GM12875 (cell line): ENCODE measurements at regions not wholly inside any gene's neighbourhood (a gene's known extent, or its start where the extent isn't known, plus 50 kb on each side); places are given as distances from the start of the nearest gene placed in this dataset.

Source experiments
- H3K4me3 ChIP-seq: one replicate; pipeline ENCODE4 v1.5.1; 2011; ENCODE audit warnings: low read depth, low read length, control low read depth
- TF ChIP-seq, protein P1 (sequence below): IDR thresholded peaks from 2 replicates; pipeline ENCODE4 v1.5.1; 2011; ENCODE audit warnings: low read depth, mild to moderate bottlenecking, control low read depth, inconsistent platforms, low read length, moderate library complexity, borderline replicate concordance; ENCODE audit not compliant: insufficient read depth

DNA sequence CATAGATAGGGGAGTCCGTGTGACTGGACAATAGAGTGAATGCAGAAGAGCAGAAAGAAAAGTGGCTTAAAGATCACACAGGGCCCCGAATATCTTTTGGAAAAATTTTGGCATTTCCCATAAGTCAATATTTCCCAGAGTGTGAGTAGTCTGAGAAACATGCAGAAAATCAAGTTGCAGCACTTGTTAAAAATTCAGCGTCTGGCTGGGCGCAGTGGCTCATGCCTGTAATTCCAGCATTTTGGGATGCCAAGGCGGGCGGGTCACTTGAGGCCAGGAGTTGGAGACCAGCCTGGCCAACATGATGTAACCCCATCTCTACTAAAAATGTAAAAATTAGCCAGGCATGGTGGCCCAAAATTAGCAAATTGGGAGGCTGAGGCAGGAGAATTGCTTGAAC is 227.0 kb downstream of the DRD1 start:
- no peak overlapping the region for H3K4me3 ChIP-seq
- TF ChIP-seq, protein P1, sequence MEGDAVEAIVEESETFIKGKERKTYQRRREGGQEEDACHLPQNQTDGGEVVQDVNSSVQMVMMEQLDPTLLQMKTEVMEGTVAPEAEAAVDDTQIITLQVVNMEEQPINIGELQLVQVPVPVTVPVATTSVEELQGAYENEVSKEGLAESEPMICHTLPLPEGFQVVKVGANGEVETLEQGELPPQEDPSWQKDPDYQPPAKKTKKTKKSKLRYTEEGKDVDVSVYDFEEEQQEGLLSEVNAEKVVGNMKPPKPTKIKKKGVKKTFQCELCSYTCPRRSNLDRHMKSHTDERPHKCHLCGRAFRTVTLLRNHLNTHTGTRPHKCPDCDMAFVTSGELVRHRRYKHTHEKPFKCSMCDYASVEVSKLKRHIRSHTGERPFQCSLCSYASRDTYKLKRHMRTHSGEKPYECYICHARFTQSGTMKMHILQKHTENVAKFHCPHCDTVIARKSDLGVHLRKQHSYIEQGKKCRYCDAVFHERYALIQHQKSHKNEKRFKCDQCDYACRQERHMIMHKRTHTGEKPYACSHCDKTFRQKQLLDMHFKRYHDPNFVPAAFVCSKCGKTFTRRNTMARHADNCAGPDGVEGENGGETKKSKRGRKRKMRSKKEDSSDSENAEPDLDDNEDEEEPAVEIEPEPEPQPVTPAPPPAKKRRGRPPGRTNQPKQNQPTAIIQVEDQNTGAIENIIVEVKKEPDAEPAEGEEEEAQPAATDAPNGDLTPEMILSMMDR: no peak

DNA sequence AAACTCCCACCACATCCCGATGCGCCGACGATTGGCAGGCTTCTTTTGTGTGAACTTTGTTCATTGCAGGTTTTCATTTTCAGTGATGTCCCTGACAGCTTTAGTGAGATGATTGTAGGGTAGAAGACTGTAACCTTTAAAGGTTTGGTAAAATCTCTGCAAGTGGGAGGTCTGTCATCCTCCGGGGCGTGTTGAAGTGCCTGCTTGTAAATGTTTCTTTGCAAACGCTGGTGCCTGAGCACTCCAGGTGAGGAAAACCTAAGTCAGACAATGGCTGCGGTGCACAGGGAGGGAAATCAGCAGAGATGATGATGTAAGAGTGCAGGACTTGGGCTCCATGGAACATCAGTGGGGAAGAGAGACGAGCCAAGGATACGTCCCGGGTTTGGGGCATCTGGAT is 228.1 kb downstream of the DRD1 start:
- TF ChIP-seq, protein P1: no peak
- H3K4me3 ChIP-seq: no peak overlapping the region

DNA sequence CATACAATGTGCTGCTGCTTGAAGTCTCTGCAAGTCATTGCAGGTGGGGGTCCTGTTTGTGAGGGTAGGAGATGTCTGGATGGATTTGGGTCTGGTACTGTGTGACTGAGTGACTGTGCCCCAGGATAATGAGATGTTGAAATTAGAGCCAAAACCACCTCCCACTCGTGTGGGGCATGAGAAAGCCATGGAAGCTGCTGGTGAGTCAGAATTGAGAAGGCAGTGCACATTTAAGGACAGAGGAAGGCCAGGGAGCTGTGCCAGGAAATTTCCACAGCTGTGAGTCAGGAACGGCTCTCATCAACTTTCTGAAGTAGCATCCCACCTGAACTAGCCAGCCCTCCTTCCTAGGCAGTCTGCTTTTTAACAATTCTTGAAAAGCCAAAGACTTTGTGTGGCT is 229.8 kb downstream of the DRD1 start:
- H3K4me3 ChIP-seq: no peak overlapping the region
- TF ChIP-seq, protein P1: no peak

DNA sequence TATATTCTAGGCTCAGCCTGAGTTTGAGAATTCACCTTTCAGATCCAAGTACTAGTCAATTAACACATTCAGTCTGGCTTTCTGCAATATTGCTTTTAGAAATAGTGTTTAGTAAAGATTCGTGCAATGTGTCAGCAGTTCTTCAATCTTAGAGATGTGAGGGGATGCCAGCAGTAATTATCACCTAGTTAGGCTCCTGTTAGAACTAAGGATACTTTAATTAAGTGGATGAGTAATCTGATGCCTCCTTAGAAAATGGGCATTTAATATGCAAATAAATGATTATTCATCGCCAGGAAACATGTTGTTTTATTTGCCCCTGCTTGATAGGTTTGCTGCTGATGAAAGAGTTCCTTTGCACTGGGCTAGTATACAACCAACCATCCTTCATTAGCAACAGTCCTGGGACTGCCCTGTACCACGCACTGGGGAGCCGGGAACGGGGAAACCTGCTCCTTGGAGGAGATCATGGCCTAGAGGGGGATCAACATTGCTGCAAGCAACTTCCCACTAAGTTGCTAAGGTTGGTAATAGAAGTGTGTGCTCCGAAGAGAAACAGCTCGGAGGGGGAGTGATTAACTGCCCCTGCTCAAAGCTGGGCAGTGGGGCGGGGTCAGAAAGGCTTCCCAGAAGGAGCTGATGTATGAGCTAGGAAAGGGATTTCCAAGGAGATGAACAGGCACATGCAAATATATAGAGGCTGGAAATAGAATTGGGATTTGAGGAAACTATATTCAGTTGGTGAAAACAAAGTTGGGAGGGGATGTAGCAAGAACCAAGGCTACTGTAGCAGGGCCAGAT is 231.8 kb downstream of the DRD1 start:
- H3K4me3 ChIP-seq: no peak overlapping the region
- TF ChIP-seq, protein P1: no peak

DNA sequence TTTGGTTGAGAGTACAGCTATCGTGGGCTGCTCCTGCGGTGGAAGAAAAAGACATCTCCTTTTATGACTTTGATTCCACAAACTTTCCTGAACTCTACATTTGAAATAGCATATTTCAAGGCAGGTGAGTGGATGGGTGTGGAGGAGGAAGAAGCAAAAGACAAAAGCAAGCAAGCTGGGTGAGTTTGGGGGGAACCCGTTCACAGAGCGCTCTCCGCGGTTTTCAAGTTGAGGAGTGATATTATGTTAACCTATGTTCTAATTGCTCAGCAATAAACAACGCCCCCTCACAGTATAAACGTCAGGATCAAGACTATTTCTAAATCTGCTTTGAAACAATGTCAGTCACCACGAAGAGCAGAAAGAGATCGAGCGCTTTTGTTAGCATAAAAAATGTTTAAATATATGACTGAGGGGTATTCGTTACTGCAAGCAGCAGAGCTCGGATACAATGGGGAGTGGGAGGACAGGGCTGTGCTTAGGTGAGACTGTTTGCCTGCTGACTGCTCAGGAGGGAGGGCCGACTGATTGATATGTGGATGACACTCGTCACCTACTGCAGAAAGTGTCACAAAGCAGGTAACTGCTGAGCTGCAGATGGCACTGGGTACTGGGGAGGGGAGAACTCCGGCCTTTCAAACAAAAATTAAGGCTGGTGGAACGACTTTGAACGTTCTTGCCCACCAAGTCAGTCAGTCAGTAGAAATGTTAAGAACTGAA is 236.5 kb downstream of the DRD1 start:
- TF ChIP-seq, protein P1: no peak
- no peak overlapping the region for H3K4me3 ChIP-seq

DNA sequence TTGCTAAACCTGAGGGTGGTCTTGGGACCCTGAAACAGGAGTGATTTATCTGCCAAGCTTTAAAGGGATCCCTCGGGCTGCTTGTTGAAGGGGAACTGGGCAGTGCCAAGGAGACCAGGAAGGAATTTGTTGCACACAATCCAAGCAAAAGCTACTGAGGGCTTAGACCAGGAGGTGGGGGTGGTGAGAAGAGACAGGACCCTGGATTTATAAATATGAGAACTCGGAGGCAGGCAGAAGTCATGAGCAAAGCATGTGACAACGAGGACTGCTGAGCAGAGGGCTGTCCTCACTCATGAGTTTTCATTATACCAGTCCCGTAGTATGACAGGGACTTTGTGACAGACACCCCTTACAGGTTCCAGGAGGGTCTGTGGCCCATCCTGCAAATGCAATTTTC is 237.3 kb downstream of the DRD1 start:
- TF ChIP-seq, protein P1: no peak
- H3K4me3 ChIP-seq: no peak overlapping the region

DNA sequence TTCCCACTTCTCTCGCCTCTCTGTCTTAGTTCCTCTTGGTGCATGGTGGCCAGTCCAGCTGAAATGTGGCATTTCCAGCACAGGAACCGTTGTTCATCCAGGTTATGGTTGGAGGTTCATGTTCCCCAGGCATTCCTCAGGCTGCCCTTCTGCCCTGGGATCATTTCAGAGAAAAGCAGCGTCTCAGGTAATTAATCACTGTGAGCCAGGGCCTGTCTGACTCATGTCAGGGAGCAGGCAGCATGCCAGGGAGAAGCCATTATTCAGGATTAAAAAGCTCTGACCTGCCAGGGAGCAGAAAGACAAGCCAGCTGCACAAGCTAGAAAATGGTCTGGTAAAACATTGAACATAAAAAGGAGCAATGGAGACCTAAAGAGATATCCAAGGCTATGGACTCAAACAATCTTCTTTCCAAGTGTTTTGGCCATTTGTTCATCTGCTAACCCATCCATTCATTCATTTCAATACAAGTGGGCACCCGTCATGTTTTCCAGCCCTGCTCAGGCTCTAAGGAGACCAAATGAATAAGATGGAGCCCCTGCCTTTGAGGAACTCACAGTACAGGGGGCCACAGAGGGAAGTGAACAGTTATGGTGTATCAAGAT is 241.4 kb downstream of the DRD1 start:
- TF ChIP-seq, protein P1: no peak
- H3K4me3 ChIP-seq: no peak overlapping the region
